NCI-H526 (cell line): ENCODE measurements at regions not wholly inside any gene's neighbourhood (a gene's known extent, or its start where the extent isn't known, plus 50 kb on each side); places are given as distances from the start of the nearest gene placed in this dataset.

Experiments used
- DNase-seq, 2 experiments: peaks; one replicate each; lab custom pipeline; 2025; lab: John Stamatoyannopoulos, UW

DNA sequence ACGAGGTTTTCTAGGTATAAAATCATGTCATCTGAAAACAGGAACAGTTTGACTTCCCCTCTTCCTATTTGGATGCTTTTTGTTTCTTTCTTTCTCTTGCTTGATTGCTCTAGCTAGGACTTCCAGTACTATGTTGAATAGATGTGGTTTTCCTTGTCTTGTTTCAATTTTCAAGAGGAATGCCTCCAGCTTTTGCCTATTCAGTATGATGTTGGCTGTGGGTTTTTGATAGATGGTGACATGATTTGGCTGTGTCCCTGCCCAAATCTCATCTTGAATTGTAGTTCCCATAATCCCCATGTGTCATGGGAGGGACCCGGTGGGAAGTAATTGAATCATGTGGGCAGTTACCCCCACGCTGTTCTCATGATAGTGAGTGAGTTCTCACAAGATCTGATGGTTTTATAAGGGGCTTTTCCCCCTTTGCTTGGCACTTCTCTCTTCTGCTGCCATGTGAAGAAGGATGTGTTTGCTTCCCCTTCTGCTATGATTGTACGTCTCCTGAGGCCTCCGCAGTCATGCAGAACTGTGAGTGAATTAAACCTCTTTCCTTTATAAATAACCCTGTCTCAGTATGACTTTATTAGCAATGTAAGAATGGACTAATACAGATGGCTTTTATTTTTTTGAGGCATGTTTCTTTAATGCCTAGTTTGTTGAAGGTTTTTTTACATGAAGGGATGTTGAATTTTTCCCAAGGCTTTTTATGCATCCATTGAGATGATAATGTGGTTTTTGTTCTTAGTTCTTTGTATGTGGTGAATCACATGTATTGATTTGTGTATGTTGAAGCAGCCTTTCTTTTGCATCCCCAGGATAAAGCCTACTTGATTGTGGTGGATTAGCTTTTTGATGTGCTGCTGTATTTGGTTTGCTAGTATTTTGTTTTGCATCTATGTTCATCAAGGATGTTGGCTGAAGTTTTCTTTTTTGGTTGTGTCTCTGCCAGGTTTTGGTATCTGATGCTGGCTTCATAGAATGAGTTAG lies 239.1 kb downstream of the THBS2 start:
- no peak for DNase-seq

DNA sequence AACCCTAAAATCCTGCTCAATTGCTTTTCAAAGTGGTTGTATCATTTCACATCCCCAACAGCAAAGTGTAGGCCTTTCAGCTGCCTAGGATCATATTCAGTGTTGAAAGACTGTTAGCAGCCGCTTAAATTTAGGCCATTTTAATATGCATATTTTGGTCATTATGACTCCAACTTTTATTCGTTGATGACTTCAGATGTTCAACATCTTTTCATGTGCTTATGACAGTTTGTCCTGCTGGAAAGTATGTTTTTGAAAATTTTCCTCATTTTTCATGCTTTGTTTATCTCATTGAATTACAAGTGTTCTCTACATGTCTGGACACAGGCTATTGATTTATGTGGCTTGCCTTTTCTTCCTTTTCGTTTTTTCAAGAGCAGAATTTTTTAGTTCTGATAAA lies 244.0 kb downstream of the THBS2 start:
- no peak for DNase-seq

DNA sequence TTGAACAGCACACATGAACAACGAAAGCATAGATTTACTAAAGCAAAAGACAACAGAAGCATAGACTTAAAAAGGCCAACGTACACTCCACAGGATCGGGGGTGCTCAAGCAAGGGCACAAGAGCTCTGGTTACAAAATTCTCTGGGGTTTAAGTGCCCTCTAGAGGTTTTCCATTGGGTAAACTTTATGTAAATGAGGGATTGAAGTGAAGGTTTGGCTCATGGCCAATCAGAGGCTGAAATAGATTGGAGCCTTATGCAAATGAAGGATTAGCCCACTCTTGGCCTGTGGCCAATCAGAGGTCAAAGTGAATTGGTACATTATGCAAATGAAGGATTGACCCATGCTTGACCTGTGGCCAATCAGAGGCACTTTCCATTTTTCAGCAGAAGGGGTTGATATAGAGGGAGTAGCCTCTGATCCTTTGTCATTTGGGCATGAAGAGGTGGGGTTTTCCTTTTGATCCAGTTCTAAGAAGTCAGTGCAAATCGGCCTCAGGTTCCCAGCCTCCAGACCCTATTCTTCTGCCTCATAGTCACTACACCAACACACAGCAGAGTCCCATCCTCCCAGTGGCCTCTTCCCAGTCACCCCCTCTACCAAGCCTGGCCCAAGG lies 244.9 kb downstream of the THBS2 start:
- DNase-seq, result peak in 1 of 2 experiments; percentile 19

DNA sequence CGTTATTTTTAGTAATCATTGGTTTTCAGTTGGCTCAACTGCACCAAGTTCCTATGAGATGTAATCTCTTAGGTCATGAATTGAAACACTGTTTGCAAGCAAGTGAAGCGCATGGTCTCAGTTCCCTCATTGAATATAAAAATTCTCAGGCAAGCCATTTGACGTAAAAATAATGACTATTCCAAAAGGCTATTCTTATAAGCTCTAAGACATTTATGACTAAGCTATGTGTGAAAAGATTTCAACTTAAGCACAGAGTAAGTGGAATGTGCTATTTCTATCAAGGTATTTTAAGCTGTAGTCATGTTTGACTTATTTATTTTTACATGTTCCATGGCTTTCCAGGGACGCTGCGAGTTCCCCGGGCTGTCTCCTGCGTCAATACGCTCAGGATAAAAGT lies 248.5 kb downstream of the THBS2 start:
- no peak for DNase-seq

- no peak for DNase-seq
These were observed 253.6 kb downstream of the THBS2 start for GRCh38 chr6:169000022-169000421.

GRCh38 chr6:168999392-168999791 lies 254.3 kb downstream of the THBS2 start:
- DNase-seq, result no peak

- no peak for DNase-seq
These were observed 257.4 kb downstream of the THBS2 start for GRCh38 chr6:168996356-168996625.

DNA sequence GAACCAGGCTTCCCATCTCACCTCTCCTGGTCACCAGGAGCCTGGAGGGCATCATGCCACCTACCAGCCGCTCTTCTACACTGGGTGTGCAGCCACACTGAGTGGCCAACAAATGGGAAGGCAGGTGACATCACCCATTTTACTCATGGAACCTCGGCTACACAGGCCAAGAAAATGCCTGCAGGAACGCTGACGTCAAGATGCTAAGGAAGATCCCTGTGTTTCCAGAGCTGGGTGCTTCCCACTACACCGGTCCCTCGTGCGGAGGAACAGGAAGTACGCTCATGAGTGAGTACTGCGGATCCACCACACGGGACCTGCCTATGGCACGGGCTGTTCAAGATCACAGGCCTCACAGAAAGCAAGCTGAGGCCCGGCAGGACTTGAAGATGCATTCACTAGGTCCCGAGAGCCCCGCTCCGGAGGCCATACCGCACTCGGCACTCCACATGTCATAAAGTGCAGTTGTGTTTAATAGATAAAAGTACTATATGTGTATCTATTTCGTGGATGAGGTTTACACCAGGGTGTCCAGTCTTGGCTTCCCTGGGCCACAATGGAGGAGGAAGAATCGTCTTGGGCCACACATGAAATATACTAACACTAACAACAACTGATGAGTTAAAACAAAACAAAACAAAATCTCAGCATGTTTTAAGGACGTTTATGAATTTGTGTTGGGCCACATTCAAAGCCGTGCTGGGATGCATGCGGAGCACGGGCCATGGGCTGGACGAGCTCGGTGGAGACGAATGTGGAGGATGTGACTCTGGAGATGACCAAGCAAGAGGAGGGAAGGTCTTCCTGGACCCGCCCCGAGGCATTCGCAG lies 257.9 kb downstream of the THBS2 start:
- DNase-seq, result no peak

DNA sequence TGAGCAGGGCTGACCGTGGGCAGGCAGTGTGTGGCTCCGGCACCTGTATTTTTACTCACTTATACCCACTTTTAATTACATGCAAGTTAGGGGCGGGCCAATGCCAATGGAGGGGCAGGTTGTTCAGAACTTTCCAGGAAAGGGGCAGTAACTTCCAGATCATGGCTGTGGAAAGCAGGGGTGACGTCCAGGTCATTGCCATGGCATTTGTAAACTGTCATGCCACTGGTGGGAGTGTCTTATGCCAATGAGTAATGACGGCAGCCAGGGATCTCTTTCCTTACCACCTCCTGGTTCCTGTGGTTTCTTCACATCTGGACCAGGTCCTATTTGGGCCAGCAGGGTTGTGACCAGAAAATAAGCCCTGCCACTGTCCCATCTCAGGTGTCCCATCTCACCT lies 258.7 kb downstream of the THBS2 start:
- no peak for DNase-seq

DNA sequence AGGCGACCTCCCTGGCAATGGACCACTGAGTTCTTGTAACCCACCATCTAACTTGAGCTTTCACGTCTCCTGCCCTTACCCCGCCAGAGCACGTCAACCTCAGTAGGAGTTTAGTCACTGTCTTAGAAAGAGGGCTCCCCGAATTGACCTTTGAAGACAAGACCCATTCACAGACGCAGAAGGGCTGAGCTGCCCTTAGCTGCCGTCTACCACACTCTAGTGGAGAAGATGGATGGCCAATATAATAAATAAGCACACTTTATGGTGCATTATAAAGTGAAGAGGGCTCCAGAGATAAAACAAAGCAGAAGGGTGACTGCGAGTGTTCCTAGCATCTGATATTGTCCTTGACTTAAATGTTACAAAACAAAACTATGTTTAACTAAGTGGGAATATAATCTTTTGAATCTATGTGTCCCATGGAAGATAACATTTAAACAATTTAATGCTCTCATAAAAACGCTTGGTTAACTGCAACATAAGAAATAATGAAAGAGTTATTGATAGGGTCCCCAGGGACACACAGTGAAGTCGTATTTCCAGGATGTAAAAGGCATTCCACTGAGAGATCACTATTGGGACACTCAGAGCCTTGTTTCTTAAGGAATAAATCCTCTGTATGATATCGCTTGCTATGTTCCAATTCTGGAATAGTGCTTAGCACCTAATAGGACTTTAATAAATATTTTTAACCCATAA lies 261.1 kb downstream of the THBS2 start:
- peak in 1 of 2 experiments; percentile 13 for DNase-seq

GRCh38 chr6:168991695-168992094 lies 262.0 kb downstream of the THBS2 start:
- peak in 1 of 2 experiments; percentile 9 for DNase-seq

DNA sequence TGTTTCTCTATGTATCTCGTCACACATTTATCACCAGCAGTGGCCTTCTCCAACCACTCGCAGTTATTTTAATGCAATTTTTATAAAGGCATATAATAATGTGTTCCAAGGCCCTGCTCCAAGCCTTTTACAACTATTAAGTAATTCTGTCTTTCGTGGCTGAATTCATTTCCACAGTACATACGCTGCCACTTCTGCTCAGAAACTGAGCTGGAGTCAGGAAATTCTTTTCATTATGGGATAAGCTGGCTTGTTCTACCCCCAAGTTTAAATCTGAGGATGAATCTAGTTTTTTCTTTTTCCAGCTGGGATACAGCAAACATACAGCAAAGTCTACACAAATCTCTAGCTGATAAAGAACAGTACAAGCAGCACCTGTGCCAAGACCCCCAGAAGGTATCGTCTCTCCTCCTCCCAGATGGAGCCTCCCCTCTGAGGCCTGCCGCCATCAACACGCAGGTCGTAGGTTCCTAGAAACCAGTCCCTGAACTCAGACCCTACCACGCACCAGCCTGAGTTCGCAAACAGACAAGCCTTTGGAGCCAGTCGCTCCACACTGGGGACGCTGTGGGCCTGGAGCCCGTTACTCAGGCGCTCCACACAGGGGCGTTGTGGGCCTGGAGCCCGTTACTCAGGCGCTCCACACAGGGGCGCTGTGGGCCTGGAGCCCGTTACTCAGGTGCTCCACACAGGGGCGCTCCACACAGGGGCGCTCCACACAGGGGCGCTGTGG lies 263.5 kb downstream of the THBS2 start:
- DNase-seq, result no peak

DNA sequence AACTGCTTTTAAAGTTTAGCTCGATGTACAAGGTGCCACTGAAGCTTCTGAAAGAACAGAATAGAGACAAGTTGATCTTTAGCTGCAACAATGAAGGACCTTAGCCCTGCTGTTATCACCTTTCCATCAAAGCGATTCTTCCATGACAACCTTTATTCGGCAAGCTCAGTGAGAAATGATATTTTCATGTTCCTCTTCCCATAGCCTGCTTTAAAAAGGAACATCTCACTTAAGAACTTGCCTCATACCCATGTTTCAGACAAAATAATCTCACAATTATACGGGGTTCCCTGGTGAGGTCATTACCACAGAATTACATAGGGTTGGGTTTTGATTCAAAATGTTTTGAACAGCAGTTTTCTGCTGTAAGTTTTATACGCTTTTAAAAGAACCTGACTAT lies 264.2 kb downstream of the THBS2 start:
- DNase-seq, result no peak

- no peak for DNase-seq
These were observed 264.8 kb downstream of the THBS2 start for GRCh38 chr6:168988801-168989200.

DNA sequence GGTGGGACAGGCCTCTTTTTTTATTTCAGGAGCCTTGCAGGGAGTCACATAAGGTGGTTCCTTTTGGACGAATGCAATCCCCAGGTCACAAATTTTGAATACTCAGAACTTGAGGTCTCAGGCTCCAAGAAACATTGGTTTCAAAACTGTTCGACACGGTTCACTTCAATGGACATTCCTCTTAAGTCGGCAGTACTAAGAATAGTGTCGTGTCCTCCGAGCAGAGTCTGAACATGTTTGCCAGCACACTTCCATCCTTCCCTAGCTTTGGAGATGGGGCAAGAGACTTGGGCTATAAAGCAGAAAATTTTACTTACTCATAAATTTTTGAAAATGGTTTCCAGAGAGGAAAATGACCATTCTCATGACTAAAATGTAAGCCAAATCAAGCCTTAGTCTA lies 265.4 kb downstream of the THBS2 start:
- DNase-seq, result no peak

GRCh38 chr6:168985705-168986104 lies 267.9 kb downstream of the THBS2 start:
- no peak for DNase-seq

DNA sequence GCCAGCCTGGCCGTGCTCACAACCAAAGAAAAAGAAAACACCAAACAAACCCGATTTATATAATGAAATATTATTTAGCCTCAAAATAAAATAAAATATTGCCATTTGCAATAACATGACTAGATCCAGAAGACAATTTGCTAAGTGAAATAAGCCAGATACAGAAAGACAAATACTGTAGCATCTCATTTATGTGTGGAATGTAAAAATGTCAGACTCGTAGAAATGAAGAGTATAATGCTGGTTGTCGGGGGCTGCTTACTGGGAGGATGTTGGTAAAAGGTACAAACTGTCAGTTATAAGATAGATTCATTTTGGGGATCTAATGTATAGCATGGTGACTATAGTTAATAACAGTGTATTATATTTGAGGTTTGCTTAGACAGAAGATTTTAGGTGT lies 269.7 kb downstream of the THBS2 start:
- no peak for DNase-seq

DNA sequence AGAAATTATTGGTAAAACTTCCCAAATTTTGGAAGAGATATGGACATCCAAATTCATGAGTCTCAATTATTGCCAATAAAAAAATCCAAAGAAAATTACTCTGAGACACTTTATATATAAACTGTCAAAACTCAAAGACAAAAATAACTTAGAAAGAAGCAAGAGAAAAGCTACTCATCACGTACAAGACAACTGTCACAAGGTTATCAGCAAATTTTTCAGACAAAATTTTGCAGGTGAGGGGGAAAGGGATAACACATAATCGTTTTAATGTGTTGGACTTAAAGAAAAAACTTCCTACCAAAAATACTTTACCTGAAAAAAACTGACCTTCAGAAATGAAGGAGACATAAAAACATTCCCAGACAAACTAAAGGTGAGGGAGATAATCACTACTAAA lies 272.5 kb downstream of the THBS2 start:
- no peak for DNase-seq

DNA sequence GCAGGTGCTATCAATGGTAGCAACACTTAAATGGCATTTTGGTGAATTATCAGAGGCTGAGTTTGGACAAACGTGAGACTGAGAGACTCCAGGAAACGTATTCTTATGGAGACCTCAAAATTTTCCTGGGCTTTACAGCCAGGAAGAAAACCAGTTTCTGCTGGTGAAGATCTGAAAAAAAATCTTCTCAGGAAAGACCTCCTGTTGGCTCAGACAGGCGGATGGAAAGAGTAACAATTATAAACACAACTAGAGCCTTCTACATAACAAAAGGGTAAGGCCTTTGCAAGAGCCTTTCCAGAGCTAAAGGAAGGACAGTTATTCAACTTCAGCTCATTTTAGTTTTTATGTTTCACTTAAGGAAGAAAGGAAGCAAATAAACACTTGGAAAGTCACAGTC lies 274.4 kb downstream of the THBS2 start:
- DNase-seq, result no peak

- DNase-seq, result no peak
These were observed 281.5 kb downstream of the THBS2 start for GRCh38 chr6:168972128-168972527.

GRCh38 chr6:168971549-168971948 lies 282.1 kb downstream of the THBS2 start:
- DNase-seq, result no peak
